GM10266 (cell line): ENCODE measurements at regions not wholly inside any gene's neighbourhood (a gene's known extent, or its start where the extent isn't known, plus 50 kb on each side); places are given as distances from the start of the nearest gene placed in this dataset.

ENCODE experiments used
- DNase-seq: peaks from one replicate; pipeline ENCODE4 v3.0.0; 2012; ENCODE audit errors: extremely low spot score
- CTCF ChIP-seq: IDR thresholded peaks from 2 replicates; pipeline ENCODE4 v1.5.1; 2012; ENCODE audit warnings: mild to moderate bottlenecking, low read depth; ENCODE audit not compliant: control insufficient read depth, insufficient read depth; ENCODE audit errors: missing control alignments

GRCh38 chr2:30074023-30074422 lies 72.8 kb upstream of the YPEL5 start:
- DNase-seq: no peak

GRCh38 chr2:30078521-30078920 lies 68.3 kb upstream of the YPEL5 start:
- no peak for DNase-seq
- TF ChIP-seq CTCF: no peak

More at GRCh38 chr2:30074023-30074422, 72.8 kb upstream of the YPEL5 start:
- no peak for TF ChIP-seq CTCF

- TF ChIP-seq CTCF: no peak
- DNase-seq: no peak
Observed at GRCh38 chr2:30084915-30085314, 61.9 kb upstream of the YPEL5 start.

GRCh38 chr2:30089171-30089570 lies 57.6 kb upstream of the YPEL5 start:
- TF ChIP-seq CTCF: no peak
- DNase-seq: no peak

GRCh38 chr2:30095402-30095801 lies 51.4 kb upstream of the YPEL5 start:
- DNase-seq: no peak
- TF ChIP-seq CTCF: no peak

GRCh38 chr2:30096451-30096850 lies 50.4 kb upstream of the YPEL5 start:
- TF ChIP-seq CTCF: no peak
- no peak for DNase-seq
